Type B pancreatic cell (in vitro differentiated cells): ENCODE measurements at regions not wholly inside any gene's neighbourhood (a gene's known extent, or its start where the extent isn't known, plus 50 kb on each side); places are given as distances from the start of the nearest gene placed in this dataset.

Source experiments
- DNase-seq: peaks from one replicate; pipeline ENCODE4 v3.0.0; 2021; ENCODE audit warnings: mixed read lengths; ENCODE audit not compliant: unreplicated experiment; ENCODE audit errors: extremely low spot score
- H3K27ac Mint-ChIP-seq: 2 replicates; pipeline ENCODE4 v1.8.0; 2021; ENCODE audit warnings: mild to moderate bottlenecking, mixed read lengths
- H3K27me3 Mint-ChIP-seq: 2 replicates; pipeline ENCODE4 v1.8.0; 2021; ENCODE audit warnings: mixed read lengths
- H3K36me3 Mint-ChIP-seq: 2 replicates; pipeline ENCODE4 v1.8.0; 2021; ENCODE audit warnings: mixed read lengths
- H3K4me1 Mint-ChIP-seq: one replicate; pipeline ENCODE4 v1.8.0; 2021; ENCODE audit warnings: mixed read lengths; ENCODE audit not compliant: unreplicated experiment
- H3K4me3 Mint-ChIP-seq: 2 replicates; pipeline ENCODE4 v1.8.0; 2021; ENCODE audit warnings: mild to moderate bottlenecking, mixed read lengths
- H3K9me3 Mint-ChIP-seq: 2 replicates; pipeline ENCODE4 v1.8.0; 2021; ENCODE audit warnings: mixed read lengths
- CTCF ChIP-seq: fragments of 200-600 bp; sonication (generic); conservative IDR thresholded peaks from 2 replicates; pipeline ENCODE4 v1.5.0; 2021; ENCODE audit warnings: antibody characterized with exemption, mild to moderate bottlenecking

- TF ChIP-seq CTCF = no peak
- Mint-ChIP-seq H3K9me3 (peaks cover 7% of the 10 kb centered on the region), H3K4me3 (no peak overlapping the region), H3K27ac (no peak overlapping the region), H3K27me3 (no peaks in the 10 kb centered on the region), H3K36me3 (no peaks in the 10 kb centered on the region), H3K4me1 (no peaks in the 10 kb centered on the region)
- DNase-seq = no peak
Observed at GRCh38 chr21:27290028-27290427, 323.1 kb upstream of the ADAMTS5 start.

GRCh38 chr21:27286760-27287159 lies 319.9 kb upstream of the ADAMTS5 start:
- Mint-ChIP-seq H3K27me3 (no peaks in the 10 kb centered on the region), H3K9me3 (peaks cover 7% of the 10 kb centered on the region), H3K36me3 (no peaks in the 10 kb centered on the region), H3K4me1 (no peaks in the 10 kb centered on the region), H3K27ac (no peak overlapping the region), H3K4me3 (no peak overlapping the region)
- TF ChIP-seq CTCF = no peak
- no peak for DNase-seq

GRCh38 chr21:27277110-27277509 lies 310.2 kb upstream of the ADAMTS5 start:
- no peak for TF ChIP-seq CTCF
- Mint-ChIP-seq H3K4me1 (peaks cover 8% of the 10 kb centered on the region), H3K9me3 (no peaks in the 10 kb centered on the region), H3K4me3 (no peak overlapping the region), H3K27me3 (no peaks in the 10 kb centered on the region), H3K36me3 (no peaks in the 10 kb centered on the region), H3K27ac (no peak overlapping the region)
- DNase-seq = no peak

- no peak for DNase-seq
- no peak overlapping the region for H3K4me3 Mint-ChIP-seq
- H3K4me1 Mint-ChIP-seq = peaks cover 8% of the 10 kb centered on the region
- no peaks in the 10 kb centered on the region for H3K36me3 Mint-ChIP-seq
- no peaks in the 10 kb centered on the region for H3K9me3 Mint-ChIP-seq
- H3K27me3 Mint-ChIP-seq = no peaks in the 10 kb centered on the region
- TF ChIP-seq CTCF = no peak
- H3K27ac Mint-ChIP-seq = no peak overlapping the region
Observed at GRCh38 chr21:27275294-27275927, 308.5 kb upstream of the ADAMTS5 start.

- no peak for TF ChIP-seq CTCF
Observed at GRCh38 chr21:27269644-27270043, 302.8 kb upstream of the ADAMTS5 start.

GRCh38 chr21:27268290-27268689 lies 301.4 kb upstream of the ADAMTS5 start:
- Mint-ChIP-seq H3K4me1 (no peaks in the 10 kb centered on the region), H3K9me3 (no peaks in the 10 kb centered on the region), H3K36me3 (no peaks in the 10 kb centered on the region), H3K27ac (no peak overlapping the region), H3K27me3 (no peaks in the 10 kb centered on the region), H3K4me3 (no peak overlapping the region)
- no peak for TF ChIP-seq CTCF
- DNase-seq = no peak

More at GRCh38 chr21:27269644-27270043, 302.8 kb upstream of the ADAMTS5 start:
- no peaks in the 10 kb centered on the region for H3K27me3 Mint-ChIP-seq
- no peaks in the 10 kb centered on the region for H3K36me3 Mint-ChIP-seq
- H3K4me3 Mint-ChIP-seq = no peak overlapping the region
- DNase-seq = no peak
- H3K4me1 Mint-ChIP-seq = no peaks in the 10 kb centered on the region
- no peak overlapping the region for H3K27ac Mint-ChIP-seq
- no peaks in the 10 kb centered on the region for H3K9me3 Mint-ChIP-seq
